C4-2B (cell line): ENCODE measurements at regions not wholly inside any gene's neighbourhood (a gene's known extent, or its start where the extent isn't known, plus 50 kb on each side); places are given as distances from the start of the nearest gene placed in this dataset.
"Not testable (repeated sequence)": the region's sequence is repeated elsewhere in the genome, so short reads cannot be mapped to it uniquely, and the experiment has no call there.

Experiments used
- H3K27ac ChIP-seq: fragments of 450-650 bp; 2 replicates; pipeline ENCODE4 v1.5.1; 2017
- CTCF ChIP-seq: fragments of 450-650 bp; conservative IDR thresholded peaks from 2 replicates; pipeline ENCODE4 v1.5.1; 2017; ENCODE audit warnings: mild to moderate bottlenecking
- ZFX ChIP-seq: fragments of 450-650 bp; IDR thresholded peaks from 2 replicates; pipeline ENCODE4 v1.6.1; 2017

DNA sequence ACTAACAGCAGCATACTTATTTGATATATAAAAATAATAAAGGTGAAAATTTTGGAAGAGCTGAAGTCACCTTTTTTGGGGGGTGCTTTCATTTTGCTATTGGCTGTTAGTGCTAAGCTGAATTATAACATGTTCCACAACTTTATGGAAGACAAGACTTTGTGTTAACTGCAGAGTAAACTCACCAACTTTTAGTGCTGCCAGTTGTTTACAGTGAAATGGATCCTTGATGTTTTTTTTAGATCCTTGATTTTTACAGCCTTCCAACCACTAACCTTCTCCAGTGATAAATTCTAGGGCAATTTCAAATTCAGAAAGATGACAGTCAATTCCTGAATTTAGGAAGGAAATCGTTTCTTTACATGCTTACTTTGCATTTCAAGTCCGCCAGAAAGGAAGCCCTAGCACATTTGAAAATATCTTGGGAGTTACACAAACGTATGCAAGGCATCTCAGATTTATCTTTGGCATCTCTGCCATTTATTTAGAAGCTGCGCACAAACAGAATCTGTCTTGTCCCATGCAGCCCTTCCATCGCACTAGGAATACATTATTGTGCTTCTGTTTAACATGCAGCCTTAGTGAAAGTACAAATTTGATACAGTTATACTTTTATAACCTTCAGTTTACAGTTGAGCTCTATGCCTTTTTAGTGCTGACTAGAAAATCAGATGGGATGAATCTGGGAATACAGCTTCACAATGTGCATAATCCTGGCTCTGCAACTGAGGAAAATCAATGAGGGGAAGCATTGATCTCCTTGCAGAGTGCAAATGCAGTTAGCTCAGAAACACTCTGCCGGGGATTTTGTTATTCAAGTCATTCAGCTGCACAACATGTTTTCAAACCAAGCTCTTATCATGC is 142.4 kb upstream of the ZNF608 start:
- H3K27ac ChIP-seq = no peak overlapping the region
- TF ChIP-seq ZFX (no peak), CTCF (no peak)

- no peak for TF ChIP-seq ZFX
- no peak for TF ChIP-seq CTCF
- H3K27ac ChIP-seq = no peak overlapping the region
Measured at GRCh38 chr5:124889486-124889825, 143.0 kb upstream of the ZNF608 start.

DNA sequence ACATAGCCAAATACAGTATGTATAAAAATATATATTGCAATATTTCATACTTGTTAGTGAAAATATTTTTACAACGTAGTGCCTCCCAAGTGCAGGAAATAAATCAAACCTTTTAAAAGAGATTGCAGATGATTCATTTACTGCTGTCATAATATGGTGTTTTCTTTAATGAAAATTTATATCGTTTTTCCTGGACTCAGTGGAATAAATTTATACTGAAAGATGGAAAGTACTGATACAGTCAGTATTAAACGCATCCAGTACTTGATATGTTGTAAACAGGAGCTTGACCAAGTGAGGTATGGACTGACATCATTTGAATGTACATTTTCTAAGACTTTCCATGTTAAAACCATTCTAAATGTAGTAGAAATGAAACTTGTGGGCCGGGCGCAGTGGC is 143.4 kb upstream of the ZNF608 start:
- TF ChIP-seq ZFX = no peak
- no peak for TF ChIP-seq CTCF
- no peak overlapping the region for H3K27ac ChIP-seq

DNA sequence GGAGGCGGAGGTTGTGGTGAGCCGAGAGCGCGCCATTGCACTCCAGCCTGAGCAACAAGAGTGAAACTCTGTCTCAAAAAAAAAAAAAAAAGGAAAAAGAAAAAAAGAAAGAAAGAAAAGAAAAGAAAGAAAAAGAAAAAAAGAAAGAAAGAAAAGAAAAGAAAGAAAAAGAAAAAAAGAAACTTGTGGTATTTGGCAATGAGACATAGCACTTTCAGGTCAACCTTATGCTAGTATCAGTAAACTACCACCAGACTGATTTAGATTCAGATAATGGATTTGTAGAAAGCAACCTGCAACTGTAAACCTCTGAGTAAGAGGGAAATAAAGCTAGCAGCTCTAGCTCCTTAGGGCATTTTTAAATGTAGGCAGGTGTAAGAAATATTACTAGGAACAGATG is 144.0 kb upstream of the ZNF608 start:
- not testable (repeated sequence) for H3K27ac ChIP-seq

- H3K27ac ChIP-seq = no peak overlapping the region
- TF ChIP-seq ZFX = no peak
- TF ChIP-seq CTCF = no peak
Measured at GRCh38 chr5:124891179-124891578, 144.7 kb upstream of the ZNF608 start.

DNA sequence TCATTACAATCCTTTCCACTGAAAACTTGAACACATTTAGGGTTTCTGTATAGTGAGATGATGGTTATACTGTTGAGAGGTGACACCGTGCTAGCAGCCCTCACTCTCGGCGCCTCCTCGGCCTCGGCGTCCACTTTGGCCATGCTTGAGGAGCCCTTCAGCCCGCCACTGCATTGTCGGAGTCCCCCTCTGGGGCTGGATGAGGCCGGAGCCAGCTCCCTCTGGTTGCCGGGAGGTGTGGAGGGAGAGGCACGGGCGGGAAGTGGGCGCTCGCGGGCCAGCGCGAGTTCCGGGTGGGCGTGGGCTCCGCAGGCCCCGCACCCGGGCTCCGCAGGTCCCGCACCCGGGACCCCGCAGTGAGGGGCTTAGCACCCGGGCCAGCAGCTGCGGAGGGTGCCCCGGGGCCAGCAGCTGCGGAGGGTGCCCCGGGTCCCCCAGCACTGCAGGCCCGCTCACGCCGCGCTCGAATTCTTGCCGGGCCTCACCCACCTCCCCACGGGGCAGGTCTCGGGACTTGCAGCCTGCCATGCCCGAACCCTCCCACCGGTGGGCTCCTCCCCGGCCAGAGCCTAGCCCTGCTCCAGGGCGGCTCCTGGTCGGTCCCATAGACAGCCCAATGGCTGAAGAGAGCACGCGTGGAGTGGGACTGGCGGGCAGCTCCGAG is 145.9 kb upstream of the ZNF608 start:
- TF ChIP-seq CTCF = no peak
- TF ChIP-seq ZFX = no peak
- H3K27ac ChIP-seq = no peak overlapping the region

- TF ChIP-seq ZFX (no peak), CTCF (no peak)
- no peak overlapping the region for H3K27ac ChIP-seq
Measured at GRCh38 chr5:124894541-124894940, 148.1 kb upstream of the ZNF608 start.

DNA sequence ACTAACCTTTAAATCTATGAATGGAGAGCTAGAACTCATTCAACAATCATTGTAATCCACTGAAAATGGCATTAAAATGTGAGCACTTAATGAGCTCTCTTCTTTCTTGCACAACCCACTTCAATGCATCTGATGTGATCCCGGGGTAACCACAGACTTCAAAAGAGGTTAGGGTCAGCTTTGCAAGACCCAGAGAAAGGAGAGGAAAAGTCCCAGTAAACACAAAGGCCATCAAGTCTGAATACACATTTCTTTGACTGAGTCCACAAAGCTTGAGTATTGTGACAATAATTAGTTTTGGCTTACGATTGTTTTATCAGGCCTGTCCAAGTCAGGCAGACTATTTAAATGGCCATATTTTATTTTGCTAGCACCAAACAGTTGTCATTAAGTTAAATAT is 148.8 kb upstream of the ZNF608 start:
- no peak overlapping the region for H3K27ac ChIP-seq
- TF ChIP-seq CTCF = no peak
- no peak for TF ChIP-seq ZFX
